Erythroblast (primary cell): ENCODE measurements at regions not wholly inside any gene's neighbourhood (a gene's known extent, or its start where the extent isn't known, plus 50 kb on each side); places are given as distances from the start of the nearest gene placed in this dataset.
A peak's percentile ranks its signal among the peaks of the same experiment; 100 is the strongest.

Experiments used
- DNase-seq, 2 experiments: peaks; one replicate each; lab custom pipeline; 2025; lab: John Stamatoyannopoulos, UW
- GATA1 ChIP-seq: IDR thresholded peaks from 2 replicates; pipeline ENCODE4 v1.6.1; 2011; ENCODE audit warnings: low read depth, mild to moderate bottlenecking, control low read depth, low read length, moderate library complexity
- POLR2A ChIP-seq: IDR thresholded peaks from 2 replicates; pipeline ENCODE4 v1.6.1; 2011; ENCODE audit warnings: mild to moderate bottlenecking, low read length

GRCh38 chr1:193486671-193487229 lies 300.3 kb upstream of the B3GALT2 start:
- no peak for DNase-seq
- TF ChIP-seq POLR2A (no peak), GATA1 (no peak)

GRCh38 chr1:193480755-193481154 lies 294.3 kb upstream of the B3GALT2 start:
- no peak for TF ChIP-seq GATA1
- no peak for TF ChIP-seq POLR2A
- no peak for DNase-seq

- no peak for DNase-seq
- no peak for TF ChIP-seq POLR2A
- TF ChIP-seq GATA1, result no peak
Observed at GRCh38 chr1:193479187-193479586, 292.8 kb upstream of the B3GALT2 start.

- DNase-seq, result no peak
- no peak for TF ChIP-seq POLR2A
- no peak for TF ChIP-seq GATA1
Observed at GRCh38 chr1:193476748-193477147, 290.3 kb upstream of the B3GALT2 start.

GRCh38 chr1:193473932-193474331 lies 287.5 kb upstream of the B3GALT2 start:
- DNase-seq, result no peak
- TF ChIP-seq POLR2A (no peak), GATA1 (no peak)

- TF ChIP-seq POLR2A (no peak), GATA1 (no peak)
Observed at GRCh38 chr1:193472838-193473398, 286.5 kb upstream of the B3GALT2 start.

GRCh38 chr1:193472430-193472829 lies 286.0 kb upstream of the B3GALT2 start:
- TF ChIP-seq POLR2A (no peak), GATA1 (no peak)
- no peak for DNase-seq

More at GRCh38 chr1:193472838-193473398, 286.5 kb upstream of the B3GALT2 start:
- DNase-seq, result no peak

- no peak for TF ChIP-seq POLR2A
- no peak for DNase-seq
Observed at GRCh38 chr1:193471981-193472380, 285.6 kb upstream of the B3GALT2 start.

GRCh38 chr1:193463326-193463932 lies 277.0 kb upstream of the B3GALT2 start:
- DNase-seq, result no peak
- TF ChIP-seq GATA1 (no peak), POLR2A (no peak)

- DNase-seq, result no peak
Observed at GRCh38 chr1:193462629-193463320, 276.4 kb upstream of the B3GALT2 start.

GRCh38 chr1:193458628-193459027 lies 272.2 kb upstream of the B3GALT2 start:
- TF ChIP-seq POLR2A (no peak), GATA1 (no peak)
- DNase-seq, result no peak

More at GRCh38 chr1:193462629-193463320, 276.4 kb upstream of the B3GALT2 start:
- TF ChIP-seq GATA1, result peak; percentile 38
- no peak for TF ChIP-seq POLR2A

GRCh38 chr1:193457676-193458075 lies 271.3 kb upstream of the B3GALT2 start:
- no peak for DNase-seq
- no peak for TF ChIP-seq POLR2A
- TF ChIP-seq GATA1, result no peak

- TF ChIP-seq POLR2A (no peak), GATA1 (no peak)
- no peak for DNase-seq
Observed at GRCh38 chr1:193456811-193457280, 270.4 kb upstream of the B3GALT2 start.

- TF ChIP-seq POLR2A, result no peak
- no peak for TF ChIP-seq GATA1
Observed at GRCh38 chr1:193451606-193452005, 265.2 kb upstream of the B3GALT2 start.

GRCh38 chr1:193451001-193451400 lies 264.6 kb upstream of the B3GALT2 start:
- DNase-seq, result no peak
- TF ChIP-seq GATA1, result no peak
- no peak for TF ChIP-seq POLR2A

More at GRCh38 chr1:193451606-193452005, 265.2 kb upstream of the B3GALT2 start:
- DNase-seq, result no peak
